ENCODE measurements at regions not wholly inside any gene's neighbourhood (a gene's known extent, or its start where the extent isn't known, plus 50 kb on each side); places are given as distances from the start of the nearest gene placed in this dataset.

- TF ChIP-seq CTCF (IDR thresholded peaks at IDR 0.05) (no peak), EP300 (IDR thresholded peaks at IDR 0.05) (no peak), POLR2A (IDR thresholded peaks at IDR 0.05) (no peak)
These were observed 152.0 kb upstream of the EPHA7 start for GRCh38 chr6:93571346-93571745.

Measured in ovary (tissue), 3 donors.